Osteoblast (primary cell): ENCODE measurements at regions not wholly inside any gene's neighbourhood (a gene's known extent, or its start where the extent isn't known, plus 50 kb on each side); places are given as distances from the start of the nearest gene placed in this dataset.

Source experiments
- DNase-seq: peaks from one replicate; pipeline ENCODE4 v3.0.0; 2011; ENCODE audit warnings: low spot score, mixed read lengths; ENCODE audit not compliant: insufficient read length; ENCODE audit errors: missing footprints
- H2AFZ ChIP-seq: 2 replicates; pipeline ENCODE4 v1.6.0; 2011; ENCODE audit warnings: mild to moderate bottlenecking, low read length
- H3K27ac ChIP-seq: 2 replicates; pipeline ENCODE4 v1.5.1; 2011; ENCODE audit warnings: mild to moderate bottlenecking, low read depth, low read length, moderate library complexity
- H3K27me3 ChIP-seq: 2 replicates; pipeline ENCODE4 v1.6.0; 2012; ENCODE audit warnings: mild to moderate bottlenecking, control low read depth, inconsistent platforms, low read length, moderate library complexity; ENCODE audit not compliant: insufficient read depth
- H3K36me3 ChIP-seq: 2 replicates; pipeline ENCODE4 v1.5.1; 2011; ENCODE audit warnings: mild to moderate bottlenecking, low read length, control low read depth, moderate library complexity; ENCODE audit not compliant: insufficient read depth
- H3K4me1 ChIP-seq: 2 replicates; pipeline ENCODE4 v1.5.1; 2011; ENCODE audit warnings: mild to moderate bottlenecking, low read length, control low read depth, moderate library complexity; ENCODE audit not compliant: insufficient read depth
- H3K4me2 ChIP-seq: 2 replicates; pipeline ENCODE4 v1.6.0; 2011; ENCODE audit warnings: mild to moderate bottlenecking, low read length; ENCODE audit not compliant: insufficient read depth
- H3K4me3 ChIP-seq: fragments of 200-600 bp; sonication (generic); 3 replicates; pipeline ENCODE4 v1.5.1; 2012; ENCODE audit warnings: mild to moderate bottlenecking, low read length, inconsistent platforms; ENCODE audit not compliant: insufficient read depth
- H3K79me2 ChIP-seq: 2 replicates; pipeline ENCODE4 v1.6.0; 2012; ENCODE audit warnings: mild to moderate bottlenecking, low read length, control low read depth, inconsistent platforms; ENCODE audit not compliant: insufficient read depth
- H3K9me3 ChIP-seq: 2 replicates; pipeline ENCODE4 v1.5.1; 2011; ENCODE audit warnings: low read depth, low read length, control low read depth
- H4K20me1 ChIP-seq: 2 replicates; pipeline ENCODE4 v1.6.0; 2012; ENCODE audit warnings: mild to moderate bottlenecking, low read length, control low read depth; ENCODE audit not compliant: insufficient read depth
- TF ChIP-seq, protein P1 (sequence below): IDR thresholded peaks from 2 replicates; pipeline ENCODE4 v1.5.1; 2011; ENCODE audit warnings: mild to moderate bottlenecking, low read depth, low read length, moderate library complexity; ENCODE audit errors: extremely low read depth

DNA sequence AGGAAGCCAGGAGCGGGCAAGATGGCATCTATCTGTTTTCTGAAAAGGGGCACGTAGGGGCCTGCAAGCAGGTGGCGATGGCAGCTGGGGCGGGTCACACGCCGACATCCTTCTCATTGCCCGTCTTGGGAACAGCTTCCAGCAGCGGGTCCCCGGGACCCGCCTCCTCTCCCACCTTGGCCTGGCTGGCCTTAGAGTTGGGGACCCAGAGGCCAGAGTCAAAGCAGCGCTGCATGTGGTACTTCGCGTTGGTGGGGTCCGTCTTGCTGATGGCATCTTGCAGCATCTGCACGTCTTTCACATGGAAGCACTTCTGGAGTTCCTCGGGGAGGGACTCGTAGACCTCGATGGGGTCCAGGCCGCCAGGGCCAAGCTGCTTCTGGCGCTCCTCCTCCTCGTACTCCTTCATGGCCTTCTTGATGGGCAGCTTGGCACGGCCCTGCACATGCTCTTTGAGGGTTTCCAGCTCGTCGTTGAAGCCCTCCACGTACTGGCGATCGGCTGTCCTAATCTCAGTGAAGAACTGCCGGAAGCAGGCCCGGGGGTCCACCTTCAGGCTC, 127.6 kb upstream of the CLINT1 start:
- H3K27me3 ChIP-seq = peaks cover 5% of the 10 kb centered on the region
- DNase-seq = no peak
- no peaks in the 10 kb centered on the region for H3K9me3 ChIP-seq
- no peaks in the 10 kb centered on the region for H3K79me2 ChIP-seq
- TF ChIP-seq, protein P1, sequence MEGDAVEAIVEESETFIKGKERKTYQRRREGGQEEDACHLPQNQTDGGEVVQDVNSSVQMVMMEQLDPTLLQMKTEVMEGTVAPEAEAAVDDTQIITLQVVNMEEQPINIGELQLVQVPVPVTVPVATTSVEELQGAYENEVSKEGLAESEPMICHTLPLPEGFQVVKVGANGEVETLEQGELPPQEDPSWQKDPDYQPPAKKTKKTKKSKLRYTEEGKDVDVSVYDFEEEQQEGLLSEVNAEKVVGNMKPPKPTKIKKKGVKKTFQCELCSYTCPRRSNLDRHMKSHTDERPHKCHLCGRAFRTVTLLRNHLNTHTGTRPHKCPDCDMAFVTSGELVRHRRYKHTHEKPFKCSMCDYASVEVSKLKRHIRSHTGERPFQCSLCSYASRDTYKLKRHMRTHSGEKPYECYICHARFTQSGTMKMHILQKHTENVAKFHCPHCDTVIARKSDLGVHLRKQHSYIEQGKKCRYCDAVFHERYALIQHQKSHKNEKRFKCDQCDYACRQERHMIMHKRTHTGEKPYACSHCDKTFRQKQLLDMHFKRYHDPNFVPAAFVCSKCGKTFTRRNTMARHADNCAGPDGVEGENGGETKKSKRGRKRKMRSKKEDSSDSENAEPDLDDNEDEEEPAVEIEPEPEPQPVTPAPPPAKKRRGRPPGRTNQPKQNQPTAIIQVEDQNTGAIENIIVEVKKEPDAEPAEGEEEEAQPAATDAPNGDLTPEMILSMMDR = no peak
- no peak overlapping the region for H3K4me3 ChIP-seq
- no peak overlapping the region for H2AFZ ChIP-seq
- H4K20me1 ChIP-seq = no peaks in the 10 kb centered on the region
- no peaks in the 10 kb centered on the region for H3K4me1 ChIP-seq
- no peaks in the 10 kb centered on the region for H3K36me3 ChIP-seq
- H3K4me2 ChIP-seq = no peak overlapping the region
- no peak overlapping the region for H3K27ac ChIP-seq

GRCh38 chr5:157984611-157985010, 125.7 kb upstream of the CLINT1 start:
- peaks cover 5% of the 10 kb centered on the region for H3K27me3 ChIP-seq
- TF ChIP-seq, protein P1 = no peak
- H3K9me3 ChIP-seq = no peaks in the 10 kb centered on the region
- DNase-seq = no peak
- no peak overlapping the region for H2AFZ ChIP-seq
- H4K20me1 ChIP-seq = no peaks in the 10 kb centered on the region
- no peaks in the 10 kb centered on the region for H3K36me3 ChIP-seq
- no peak overlapping the region for H3K4me3 ChIP-seq
- H3K4me1 ChIP-seq = no peaks in the 10 kb centered on the region
- H3K79me2 ChIP-seq = no peaks in the 10 kb centered on the region
- H3K27ac ChIP-seq = no peak overlapping the region
- no peak overlapping the region for H3K4me2 ChIP-seq

DNA sequence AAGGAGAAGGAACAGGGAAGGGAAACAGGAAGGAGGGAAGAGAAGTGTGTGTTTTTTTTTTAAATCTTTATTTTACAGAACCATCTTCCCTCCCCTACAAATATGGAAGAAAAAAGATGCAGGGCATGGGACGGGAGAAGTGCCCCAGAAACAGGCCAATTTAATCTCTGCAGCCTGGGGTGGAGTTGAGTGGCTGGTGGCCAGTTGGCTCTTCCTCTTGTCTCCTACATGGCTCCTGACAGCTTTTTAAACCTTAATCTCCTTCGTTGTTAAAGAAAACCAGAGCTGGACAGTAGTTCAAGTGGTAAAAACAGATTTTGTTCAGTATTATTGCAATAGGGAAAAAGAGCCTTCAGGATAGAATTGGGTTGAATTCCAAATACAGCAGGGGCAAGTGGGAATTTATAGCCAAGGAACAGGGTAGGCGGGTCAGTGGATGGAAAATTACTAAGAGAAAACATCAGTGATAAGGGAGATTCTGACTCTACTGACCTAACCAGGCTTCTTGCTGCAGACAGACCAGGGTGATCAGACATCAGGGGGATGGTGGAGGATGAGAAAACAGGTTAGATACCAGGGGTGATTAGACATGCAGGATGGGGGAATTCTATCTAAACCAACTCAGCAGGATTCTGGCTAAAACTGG, 125.1 kb upstream of the CLINT1 start:
- TF ChIP-seq, protein P1 = no peak
- DNase-seq = peak; percentile 17
- Histone ChIP-seq H3K4me2 (no peak overlapping the region), H2AFZ (no peak overlapping the region), H3K4me1 (no peaks in the 10 kb centered on the region), H4K20me1 (no peaks in the 10 kb centered on the region), H3K9me3 (no peaks in the 10 kb centered on the region), H3K27me3 (peaks cover 5% of the 10 kb centered on the region), H3K4me3 (no peak overlapping the region), H3K27ac (no peak overlapping the region), H3K36me3 (no peaks in the 10 kb centered on the region), H3K79me2 (no peaks in the 10 kb centered on the region)

GRCh38 chr5:157978061-157978460, 119.1 kb upstream of the CLINT1 start:
- Histone ChIP-seq H2AFZ (no peak overlapping the region), H3K27ac (no peak overlapping the region), H3K4me1 (no peaks in the 10 kb centered on the region), H3K4me3 (no peak overlapping the region), H3K36me3 (no peaks in the 10 kb centered on the region), H4K20me1 (no peaks in the 10 kb centered on the region), H3K79me2 (no peaks in the 10 kb centered on the region), H3K9me3 (no peaks in the 10 kb centered on the region), H3K4me2 (no peak overlapping the region), H3K27me3 (no peaks in the 10 kb centered on the region)
- TF ChIP-seq, protein P1 = no peak
- DNase-seq = peak; percentile 60
